Esophagus (tissue), 2 donors: ENCODE measurements at regions not wholly inside any gene's neighbourhood (a gene's known extent, or its start where the extent isn't known, plus 50 kb on each side); places are given as distances from the start of the nearest gene placed in this dataset.

Experiments used
- H3K27ac ChIP-seq, 2 donors: one replicate each; pipeline ENCODE4 v1.5.1; 2013; ENCODE audit warnings: low read depth in 2 of 2, mild to moderate bottlenecking in 2 of 2, inconsistent platforms in 1 of 2, low read length in 1 of 2, moderate library complexity in 1 of 2
- H3K27me3 ChIP-seq, 2 donors: one replicate each; pipeline ENCODE4 v1.6.1; 2013; ENCODE audit warnings: low read length in 2 of 2, control low read depth in 1 of 2, mild to moderate bottlenecking in 1 of 2; ENCODE audit not compliant: insufficient read depth in 2 of 2, control insufficient read depth in 1 of 2
- H3K36me3 ChIP-seq, 2 donors: one replicate each; pipeline ENCODE4 v1.6.1; 2013; ENCODE audit warnings: low read length in 1 of 2; ENCODE audit not compliant: control insufficient read depth in 2 of 2, insufficient read depth in 2 of 2
- H3K4me1 ChIP-seq, 2 donors: one replicate each; pipeline ENCODE4 v1.6.1; 2013; ENCODE audit warnings: low read length in 1 of 2; ENCODE audit not compliant: control insufficient read depth in 2 of 2, insufficient read depth in 2 of 2
- H3K4me3 ChIP-seq, 2 donors: one replicate each; pipeline ENCODE4 v1.5.1; 2013; ENCODE audit warnings: low read length in 2 of 2, mild to moderate bottlenecking in 2 of 2, low read depth in 1 of 2, moderate library complexity in 1 of 2
- H3K9me3 ChIP-seq, 2 donors: one replicate each; pipeline ENCODE4 v1.6.1; 2013; ENCODE audit warnings: mild to moderate bottlenecking in 2 of 2, low read depth in 1 of 2, low read length in 1 of 2, moderate library complexity in 1 of 2; ENCODE audit not compliant: control insufficient read depth in 2 of 2, insufficient read depth in 1 of 2
- WGBS, 2 donors: extraction: QIAGEN DNeasy Blood & Tissue Kit; methylation state at CpG; one replicate each; pipeline ENCODE4 v1.1.7; 2013; 5-methylcytosine and 5-hydroxymethylcytosine counted together
- donor health status: healthy with polysubstance abuse.
- donor health status: Bipolar disorder and iron deficiency.

DNA sequence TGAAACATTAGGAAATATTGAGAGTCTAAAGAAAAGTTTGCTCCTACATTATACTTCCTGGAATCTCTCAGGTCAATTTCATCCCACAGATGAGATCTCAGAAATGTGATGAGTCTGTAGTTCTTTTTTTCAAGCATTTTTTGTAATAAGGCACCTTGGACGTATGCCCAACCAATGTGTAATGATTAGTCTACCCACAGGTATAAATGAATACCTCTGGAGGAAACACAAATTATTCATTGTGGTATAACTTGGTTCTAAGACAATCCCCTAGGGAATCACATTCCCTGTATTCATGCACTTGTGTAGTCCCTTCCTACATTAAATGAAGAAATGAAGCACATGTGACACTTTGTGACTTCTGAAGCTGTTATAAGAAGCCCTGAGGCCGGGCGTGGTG lies 596.2 kb upstream of the UBE2E2 start:
- no peaks in the 10 kb centered on the region for H3K36me3 ChIP-seq
- H3K4me3 ChIP-seq = no peak overlapping the region
- no peaks in the 10 kb centered on the region for H3K4me1 ChIP-seq
- H3K9me3 ChIP-seq = no peaks in the 10 kb centered on the region
- WGBS, 2 donors = 79 to 81% methylated on average over 3 of the region's 3 CpGs
- no peak overlapping the region for H3K27ac ChIP-seq
- no peaks in the 10 kb centered on the region for H3K27me3 ChIP-seq

DNA sequence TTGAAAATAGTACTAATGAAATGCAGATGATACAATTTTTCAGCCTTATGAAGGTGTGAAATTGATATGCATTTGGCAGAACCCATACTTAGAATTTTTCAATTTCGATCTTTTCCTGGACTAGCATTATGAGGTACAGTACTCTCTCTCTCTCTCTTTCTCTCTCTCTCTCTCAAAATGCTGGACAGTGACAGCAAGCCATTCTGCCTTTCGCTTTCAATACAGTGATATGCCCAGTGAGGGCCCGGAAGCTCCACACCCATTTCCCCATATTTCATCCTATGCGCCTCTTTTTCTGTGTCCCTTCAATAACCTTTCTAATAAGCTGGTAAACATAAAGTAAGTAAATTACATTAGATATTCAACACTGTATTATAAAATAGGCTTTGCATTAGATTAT lies 595.0 kb upstream of the UBE2E2 start:
- Histone ChIP-seq H3K9me3 (no peaks in the 10 kb centered on the region), H3K27me3 (no peaks in the 10 kb centered on the region), H3K4me3 (no peak overlapping the region), H3K27ac (no peak overlapping the region), H3K4me1 (no peaks in the 10 kb centered on the region), H3K36me3 (no peaks in the 10 kb centered on the region)
- WGBS, 2 donors = 90 to 96% methylated on average over 4 of the region's 4 CpGs

DNA sequence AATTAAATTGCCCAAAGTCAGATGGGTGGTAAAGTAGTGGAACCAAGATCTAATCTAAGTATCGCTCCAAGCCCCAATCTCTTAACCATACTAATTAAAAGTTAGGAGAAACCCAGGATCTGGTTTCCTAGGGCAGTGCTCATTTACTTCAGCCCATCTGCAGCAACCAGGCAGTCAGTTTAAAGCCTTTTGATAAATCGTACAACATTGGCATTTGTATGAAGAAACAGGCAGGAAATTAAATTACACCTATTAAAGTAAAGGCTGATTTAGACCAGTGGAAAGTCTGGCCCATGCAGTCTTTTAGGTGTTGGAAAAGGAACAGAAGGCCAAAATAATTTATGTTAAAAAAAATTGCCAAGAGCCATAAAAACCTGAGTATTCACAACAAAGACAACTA lies 594.4 kb upstream of the UBE2E2 start:
- 85% methylated on average over 2 of the region's 2 CpGs for WGBS, 2 donors
- Histone ChIP-seq H3K27me3 (no peaks in the 10 kb centered on the region), H3K4me1 (no peaks in the 10 kb centered on the region)

DNA sequence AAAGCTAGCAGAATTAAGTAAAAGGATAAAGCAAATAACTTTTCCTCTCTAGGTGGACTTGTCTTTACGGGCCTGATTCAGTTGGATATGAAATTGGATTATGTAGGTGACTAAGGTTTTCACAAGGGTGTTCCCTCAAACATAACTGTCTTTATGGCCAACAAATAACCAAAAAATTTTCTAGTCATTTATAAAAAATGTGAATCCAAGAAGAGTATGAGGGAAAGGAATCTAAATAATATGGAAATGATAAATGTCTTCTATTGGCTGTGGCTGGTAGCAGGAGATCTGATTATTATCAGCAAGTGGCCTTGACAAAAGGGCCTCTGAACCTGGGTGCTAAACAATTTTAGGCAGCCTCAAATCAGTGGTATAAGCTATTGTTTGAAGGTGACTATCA lies 594.0 kb upstream of the UBE2E2 start:
- no peaks in the 10 kb centered on the region for H3K36me3 ChIP-seq
- no peaks in the 10 kb centered on the region for H3K4me1 ChIP-seq
- no peak overlapping the region for H3K27ac ChIP-seq
- no peaks in the 10 kb centered on the region for H3K27me3 ChIP-seq
- no peaks in the 10 kb centered on the region for H3K9me3 ChIP-seq
- WGBS, 2 donors = 62 to 63% methylated on average over 1 of the region's 1 CpG
- no peak overlapping the region for H3K4me3 ChIP-seq

More for the DNA sequence above, 594.4 kb upstream of the UBE2E2 start:
- Histone ChIP-seq H3K36me3 (no peaks in the 10 kb centered on the region), H3K4me3 (no peak overlapping the region), H3K9me3 (no peaks in the 10 kb centered on the region), H3K27ac (no peak overlapping the region)

DNA sequence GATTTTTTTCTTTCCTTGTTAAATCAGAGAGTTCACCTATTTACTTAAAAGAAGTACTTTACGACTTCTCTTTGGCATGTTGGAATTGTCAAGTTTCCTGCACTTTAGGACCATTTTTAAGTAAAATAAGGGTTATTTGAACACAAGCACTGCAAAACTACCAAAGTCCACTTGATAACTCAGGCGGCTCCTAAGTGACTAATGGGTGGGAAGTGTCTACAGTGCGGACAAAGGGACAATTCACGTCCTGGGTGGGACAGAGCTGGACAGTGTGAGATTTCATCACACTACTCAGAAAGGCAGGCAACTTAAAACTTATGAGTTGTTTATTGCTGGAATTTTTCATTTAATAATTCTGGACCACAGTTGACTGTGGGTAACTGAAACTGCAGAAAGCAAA lies 590.2 kb upstream of the UBE2E2 start:
- H3K27me3 ChIP-seq = no peaks in the 10 kb centered on the region
- no peak overlapping the region for H3K27ac ChIP-seq
- no peak overlapping the region for H3K4me3 ChIP-seq
- 58 to 80% methylated on average over 4 of the region's 4 CpGs for WGBS, 2 donors
- H3K36me3 ChIP-seq = no peaks in the 10 kb centered on the region
- H3K4me1 ChIP-seq = no peaks in the 10 kb centered on the region
- no peaks in the 10 kb centered on the region for H3K9me3 ChIP-seq

DNA sequence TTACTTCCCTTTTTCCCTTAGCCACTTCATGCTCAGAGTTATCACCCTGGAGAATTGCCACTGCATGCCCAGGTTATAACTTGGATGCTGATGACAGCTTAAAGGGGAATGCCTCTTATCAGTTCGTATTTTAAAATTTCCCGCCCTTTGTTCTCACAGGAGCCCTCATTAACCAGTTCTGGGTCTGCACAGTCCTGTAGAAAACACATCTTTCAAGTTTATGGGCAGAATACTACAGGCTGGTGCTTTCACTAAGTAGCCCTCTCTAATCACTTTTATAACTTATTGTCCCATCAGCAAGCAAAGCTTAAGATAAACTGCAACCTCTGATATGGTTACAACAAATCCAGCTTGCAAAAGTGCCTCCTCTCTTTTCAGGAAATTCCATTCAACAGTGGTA lies 587.3 kb upstream of the UBE2E2 start:
- Histone ChIP-seq H3K4me1 (no peaks in the 10 kb centered on the region), H3K27ac (no peak overlapping the region), H3K4me3 (no peak overlapping the region), H3K36me3 (no peaks in the 10 kb centered on the region), H3K9me3 (no peaks in the 10 kb centered on the region), H3K27me3 (no peaks in the 10 kb centered on the region)
- 52 to 61% methylated on average over 2 of the region's 2 CpGs for WGBS, 2 donors

DNA sequence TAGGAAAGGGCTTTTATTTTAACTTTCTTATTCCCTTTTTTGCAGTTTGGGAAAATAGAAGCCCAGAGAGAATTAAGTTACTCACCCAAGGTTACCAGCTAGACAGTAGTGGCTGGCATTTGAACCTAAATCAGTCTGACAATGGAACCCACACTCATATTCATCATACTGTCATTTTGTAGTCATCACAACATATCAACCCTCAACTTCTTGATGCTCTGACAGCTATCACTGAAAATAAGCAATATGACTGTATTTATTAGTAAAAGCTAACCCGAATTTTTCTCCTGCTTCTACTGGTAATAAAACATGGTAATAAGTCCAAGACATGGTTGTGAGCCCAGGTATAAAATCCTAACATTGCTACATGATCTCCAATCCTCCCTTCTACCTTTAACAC lies 585.8 kb upstream of the UBE2E2 start:
- H3K9me3 ChIP-seq = no peaks in the 10 kb centered on the region
- 30 to 33% methylated on average over 1 of the region's 1 CpG for WGBS, 2 donors
- H3K36me3 ChIP-seq = no peaks in the 10 kb centered on the region
- no peak overlapping the region for H3K27ac ChIP-seq
- H3K27me3 ChIP-seq = no peaks in the 10 kb centered on the region
- no peaks in the 10 kb centered on the region for H3K4me1 ChIP-seq
- no peak overlapping the region for H3K4me3 ChIP-seq

DNA sequence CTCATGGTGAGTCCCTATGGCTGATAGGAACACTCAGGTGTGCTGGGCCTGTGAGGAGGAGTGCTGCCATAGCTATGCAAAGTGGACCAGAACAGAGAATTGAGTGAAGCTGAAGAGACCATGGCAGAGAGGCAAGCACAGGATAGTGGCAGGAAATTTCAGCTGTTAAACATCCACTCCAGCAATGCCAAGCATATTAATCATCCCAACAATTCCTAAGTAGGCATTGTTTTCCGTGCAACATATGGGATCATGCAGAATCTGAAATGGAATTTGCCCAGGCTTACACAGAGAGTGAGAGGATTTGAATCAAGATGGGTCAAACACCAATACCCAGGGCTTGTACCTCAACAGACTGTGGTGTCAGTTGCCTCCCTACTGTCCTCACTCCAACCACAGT lies 582.6 kb upstream of the UBE2E2 start:
- Histone ChIP-seq H3K4me3 (no peak overlapping the region), H3K27me3 (no peaks in the 10 kb centered on the region), H3K36me3 (no peaks in the 10 kb centered on the region), H3K9me3 (no peaks in the 10 kb centered on the region), H3K4me1 (no peaks in the 10 kb centered on the region), H3K27ac (no peak overlapping the region)
- 62% methylated on average over 1 of the region's 1 CpG for whole genome bisulfite sequencing, 2 donors

DNA sequence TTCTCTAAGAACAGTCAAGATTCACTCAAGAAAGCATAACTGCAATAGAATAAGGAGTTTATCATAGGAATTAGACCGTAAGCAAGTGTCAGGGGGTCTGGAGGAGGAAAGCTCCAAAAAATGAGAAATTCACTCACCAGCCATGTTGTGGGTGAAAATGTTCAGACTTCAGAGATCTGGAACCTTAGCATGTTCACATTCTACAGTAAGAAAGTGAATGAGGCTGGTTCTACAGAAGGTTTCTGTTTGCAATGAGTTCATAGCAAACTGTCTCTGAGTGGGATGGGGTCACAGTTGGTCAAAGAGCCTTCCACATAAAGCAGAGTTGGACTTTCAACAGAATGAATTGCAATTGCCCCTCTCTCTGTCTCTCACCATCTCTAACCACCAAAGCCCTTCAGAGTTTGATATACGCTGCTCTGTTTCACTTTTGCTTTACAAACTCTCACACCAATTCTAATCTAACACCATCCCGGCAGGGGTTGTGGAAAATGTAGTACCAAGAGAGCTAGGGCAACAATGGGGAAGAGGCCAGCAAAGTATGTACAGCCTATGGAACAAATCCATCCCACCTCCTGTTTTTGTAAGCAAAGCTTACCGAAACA lies 581.8 kb upstream of the UBE2E2 start:
- WGBS, 2 donors = 83 to 86% methylated on average over 4 of the region's 4 CpGs
- Histone ChIP-seq H3K9me3 (no peaks in the 10 kb centered on the region), H3K4me3 (no peak overlapping the region), H3K27me3 (no peaks in the 10 kb centered on the region), H3K36me3 (no peaks in the 10 kb centered on the region), H3K4me1 (no peaks in the 10 kb centered on the region), H3K27ac (no peak overlapping the region)

DNA sequence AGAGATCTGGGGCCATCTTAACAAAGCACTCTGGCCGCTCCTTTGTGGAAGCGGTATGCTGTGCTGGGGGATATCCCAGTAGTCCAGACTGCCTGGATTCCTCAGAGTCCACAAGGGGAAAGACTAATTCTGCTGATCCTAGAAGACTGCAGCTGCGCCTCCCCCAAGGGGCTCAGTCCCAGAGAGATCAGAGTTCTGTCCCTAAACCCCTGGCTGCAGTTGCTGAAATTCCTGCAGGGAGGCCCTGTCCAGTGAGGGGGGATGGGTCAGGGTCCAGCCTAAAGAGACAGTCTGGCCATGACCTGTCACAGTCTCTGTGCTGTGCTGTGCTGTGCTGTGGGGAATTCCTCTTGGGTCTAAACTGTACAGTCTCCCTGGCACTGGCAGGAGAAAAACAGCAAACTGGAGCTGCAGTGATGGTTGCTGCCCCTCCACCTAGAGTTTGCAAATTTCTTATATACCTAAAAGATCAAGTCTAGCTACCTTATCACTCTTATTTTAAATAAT lies 575.1 kb upstream of the UBE2E2 start:
- Histone ChIP-seq H3K4me3 (no peak overlapping the region), H3K9me3 (no peaks in the 10 kb centered on the region), H3K27me3 (no peaks in the 10 kb centered on the region), H3K4me1 (no peaks in the 10 kb centered on the region), H3K36me3 (no peaks in the 10 kb centered on the region), H3K27ac (no peak overlapping the region)
- 90 to 91% methylated on average over 3 of the region's 3 CpGs for WGBS, 2 donors
